ENCODE measurements at regions not wholly inside any gene's neighbourhood (a gene's known extent, or its start where the extent isn't known, plus 50 kb on each side); places are given as distances from the start of the nearest gene placed in this dataset.

DNA sequence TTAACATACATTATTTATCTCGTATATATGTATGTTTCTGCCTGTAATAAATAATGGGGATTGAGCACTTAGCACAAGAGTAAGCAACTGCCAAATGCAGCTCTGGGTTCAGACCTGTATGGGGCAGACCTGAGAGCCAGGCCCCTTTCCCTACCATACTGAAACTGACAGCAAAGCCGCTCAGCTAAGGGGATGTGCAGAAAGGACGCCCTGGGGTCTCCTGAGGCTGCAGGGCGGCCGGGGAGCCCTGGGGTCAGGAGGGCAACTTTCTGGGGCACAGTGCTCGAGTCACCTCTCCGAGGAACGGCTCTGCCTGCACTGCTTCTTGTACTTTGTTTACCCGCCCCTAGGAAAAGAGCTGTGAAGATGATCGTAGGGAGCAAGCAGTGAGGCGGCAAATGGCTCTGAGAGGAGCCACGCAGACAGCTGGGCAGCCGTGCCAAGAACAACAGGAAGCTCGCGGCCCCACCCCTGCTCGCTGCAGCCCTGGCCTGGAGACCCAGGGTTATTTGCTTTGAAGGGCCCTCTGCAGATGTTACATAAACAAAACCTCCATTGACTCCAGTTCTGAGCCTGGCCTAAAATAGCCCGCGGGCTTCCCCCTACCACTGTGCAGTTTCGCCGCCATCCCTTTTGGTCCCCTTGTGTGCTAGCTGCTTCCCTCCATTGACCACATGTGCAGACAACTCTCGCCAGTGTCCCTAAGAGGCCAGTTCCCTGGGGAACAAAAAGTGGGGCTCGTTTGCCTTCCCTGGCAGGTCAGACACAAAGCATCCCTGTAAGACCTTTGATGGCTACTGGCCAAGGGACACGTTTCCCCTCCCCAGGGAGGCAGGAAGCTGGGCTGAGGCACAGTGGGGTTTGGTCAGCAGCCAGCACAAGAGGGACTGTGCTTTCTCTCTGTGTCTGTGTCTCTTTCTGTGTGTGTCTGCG is 111.3 kb upstream of the LNX1 start:
- TF ChIP-seq, protein P1, sequence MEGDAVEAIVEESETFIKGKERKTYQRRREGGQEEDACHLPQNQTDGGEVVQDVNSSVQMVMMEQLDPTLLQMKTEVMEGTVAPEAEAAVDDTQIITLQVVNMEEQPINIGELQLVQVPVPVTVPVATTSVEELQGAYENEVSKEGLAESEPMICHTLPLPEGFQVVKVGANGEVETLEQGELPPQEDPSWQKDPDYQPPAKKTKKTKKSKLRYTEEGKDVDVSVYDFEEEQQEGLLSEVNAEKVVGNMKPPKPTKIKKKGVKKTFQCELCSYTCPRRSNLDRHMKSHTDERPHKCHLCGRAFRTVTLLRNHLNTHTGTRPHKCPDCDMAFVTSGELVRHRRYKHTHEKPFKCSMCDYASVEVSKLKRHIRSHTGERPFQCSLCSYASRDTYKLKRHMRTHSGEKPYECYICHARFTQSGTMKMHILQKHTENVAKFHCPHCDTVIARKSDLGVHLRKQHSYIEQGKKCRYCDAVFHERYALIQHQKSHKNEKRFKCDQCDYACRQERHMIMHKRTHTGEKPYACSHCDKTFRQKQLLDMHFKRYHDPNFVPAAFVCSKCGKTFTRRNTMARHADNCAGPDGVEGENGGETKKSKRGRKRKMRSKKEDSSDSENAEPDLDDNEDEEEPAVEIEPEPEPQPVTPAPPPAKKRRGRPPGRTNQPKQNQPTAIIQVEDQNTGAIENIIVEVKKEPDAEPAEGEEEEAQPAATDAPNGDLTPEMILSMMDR (conservative IDR thresholded peaks at IDR 0.05 in 1 of 2, IDR thresholded peaks at IDR 0.05 in 1 of 2; ENCODE audit: extremely low read depth in 1 of 2, insufficient read depth in 1 of 2, low read depth in 1 of 2, low read length in 2 of 2), result peak in 1 of 2 donors; percentile 7
- no peak for TF ChIP-seq EZH2 (IDR thresholded peaks at IDR 0.05; ENCODE audit: borderline replicate concordance, low read length)

All from mammary epithelial cell (primary cell).